Occipital lobe (tissue), 1 donor: ENCODE measurements at regions not wholly inside any gene's neighbourhood (a gene's known extent, or its start where the extent isn't known, plus 50 kb on each side); places are given as distances from the start of the nearest gene placed in this dataset.
"Not testable (repeated sequence)": the region's sequence is repeated elsewhere in the genome, so short reads cannot be mapped to it uniquely, and the experiment has no call there.

ENCODE experiments used
- DNase-seq: peaks from one replicate; lab custom pipeline; 2025; lab: John Stamatoyannopoulos, UW

- no peak for DNase-seq
These were observed 161.8 kb upstream of the KLF7 start for GRCh38 chr2:207327513-207327912.

- no peak for DNase-seq
These were observed 163.2 kb upstream of the KLF7 start for GRCh38 chr2:207328944-207329386.

GRCh38 chr2:207330912-207331311, 165.2 kb upstream of the KLF7 start:
- no peak for DNase-seq

- DNase-seq = no peak
These were observed 165.9 kb upstream of the KLF7 start for GRCh38 chr2:207331674-207332073.

GRCh38 chr2:207332480-207333212, 166.9 kb upstream of the KLF7 start:
- DNase-seq = no peak

- DNase-seq = no peak
These were observed 168.0 kb upstream of the KLF7 start for GRCh38 chr2:207333599-207334300.

GRCh38 chr2:207334301-207334623, 168.5 kb upstream of the KLF7 start:
- no peak for DNase-seq

GRCh38 chr2:207334624-207335371, 169.1 kb upstream of the KLF7 start:
- peak; percentile 25 for DNase-seq

- DNase-seq = no peak
These were observed 171.8 kb upstream of the KLF7 start for GRCh38 chr2:207337234-207338219.

GRCh38 chr2:207338220-207338607, 172.5 kb upstream of the KLF7 start:
- no peak for DNase-seq

- DNase-seq = no peak
These were observed 172.9 kb upstream of the KLF7 start for GRCh38 chr2:207338610-207339009.

- DNase-seq = no peak
These were observed 175.5 kb upstream of the KLF7 start for GRCh38 chr2:207341112-207341750.

GRCh38 chr2:207341804-207342203, 176.1 kb upstream of the KLF7 start:
- no peak for DNase-seq

- not testable (repeated sequence) for DNase-seq
These were observed 179.0 kb upstream of the KLF7 start for GRCh38 chr2:207344596-207345394.

- DNase-seq = no peak
These were observed 178.6 kb upstream of the CREB1 start for GRCh38 chr2:207351171-207351570.

- peak; percentile 39 for DNase-seq
These were observed 176.6 kb upstream of the CREB1 start for GRCh38 chr2:207352978-207353671.

GRCh38 chr2:207353836-207354235, 175.9 kb upstream of the CREB1 start:
- no peak for DNase-seq

- no peak for DNase-seq
These were observed 175.3 kb upstream of the CREB1 start for GRCh38 chr2:207354462-207354861.

- no peak for DNase-seq
These were observed 173.2 kb upstream of the CREB1 start for GRCh38 chr2:207356567-207356966.
